ENCODE measurements at regions not wholly inside any gene's neighbourhood (a gene's known extent, or its start where the extent isn't known, plus 50 kb on each side); places are given as distances from the start of the nearest gene placed in this dataset.

DNA sequence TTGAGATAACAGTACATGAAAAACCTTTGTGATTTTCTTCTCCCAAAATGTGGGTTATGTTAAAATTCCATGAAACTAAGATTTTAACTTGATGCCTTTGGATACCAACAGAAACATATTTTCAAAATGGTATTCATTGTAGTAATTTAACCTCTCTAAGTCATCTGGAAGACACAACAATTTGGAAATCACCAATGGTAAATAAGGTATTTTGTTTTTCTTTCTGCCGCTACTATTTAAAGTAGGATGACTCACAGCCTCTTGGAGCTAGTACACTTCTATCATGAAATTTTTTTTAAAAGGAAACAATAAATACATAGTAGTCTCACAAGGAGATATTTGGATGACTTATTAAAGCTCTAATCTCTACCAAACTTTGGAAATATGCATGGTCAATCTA is 291.6 kb upstream of the VEPH1 start:
- DNase-seq, result no peak

DNA sequence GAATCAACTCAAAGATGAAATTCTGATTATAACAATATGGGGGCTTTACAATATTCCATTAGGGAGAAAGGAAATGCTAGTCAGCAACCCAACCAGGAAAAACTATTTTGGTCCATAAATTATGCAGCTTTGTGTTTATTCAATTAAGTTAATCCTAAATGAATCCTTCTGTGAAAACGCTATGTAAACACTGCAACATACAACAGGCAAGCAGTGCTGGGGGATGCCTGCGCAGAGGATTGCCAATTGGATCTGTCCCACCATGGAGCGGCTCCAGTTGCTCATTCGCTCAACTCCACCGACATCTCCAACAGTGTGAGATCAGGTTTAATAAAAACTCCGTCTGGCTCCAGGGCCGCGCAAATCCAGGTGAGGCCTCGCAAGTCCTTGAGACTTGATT is 290.5 kb upstream of the VEPH1 start:
- no peak for DNase-seq

DNA sequence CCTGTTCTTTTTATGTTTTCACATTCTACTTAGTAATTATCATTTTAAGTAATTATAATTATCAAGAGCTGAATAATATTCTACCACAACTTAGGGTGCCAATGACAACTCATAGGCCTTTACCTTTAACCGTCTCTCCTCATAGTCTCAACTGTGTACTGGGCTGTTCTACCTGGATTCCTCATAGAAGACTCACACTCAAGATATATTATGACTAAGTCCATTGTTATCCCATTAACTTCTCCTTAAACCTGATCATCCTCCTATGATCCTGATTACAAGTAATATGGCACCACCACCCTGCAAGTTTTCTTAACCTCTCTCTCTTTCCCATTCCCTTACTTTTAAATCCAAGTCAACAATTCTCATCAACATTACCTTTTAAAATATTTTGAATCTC is 285.9 kb upstream of the VEPH1 start:
- no peak for DNase-seq

- no peak for DNase-seq
Observed at GRCh38 chr3:157786618-157787017, 283.4 kb upstream of the VEPH1 start.

- no peak for DNase-seq
Observed at GRCh38 chr3:157786211-157786610, 283.0 kb upstream of the VEPH1 start.

DNA sequence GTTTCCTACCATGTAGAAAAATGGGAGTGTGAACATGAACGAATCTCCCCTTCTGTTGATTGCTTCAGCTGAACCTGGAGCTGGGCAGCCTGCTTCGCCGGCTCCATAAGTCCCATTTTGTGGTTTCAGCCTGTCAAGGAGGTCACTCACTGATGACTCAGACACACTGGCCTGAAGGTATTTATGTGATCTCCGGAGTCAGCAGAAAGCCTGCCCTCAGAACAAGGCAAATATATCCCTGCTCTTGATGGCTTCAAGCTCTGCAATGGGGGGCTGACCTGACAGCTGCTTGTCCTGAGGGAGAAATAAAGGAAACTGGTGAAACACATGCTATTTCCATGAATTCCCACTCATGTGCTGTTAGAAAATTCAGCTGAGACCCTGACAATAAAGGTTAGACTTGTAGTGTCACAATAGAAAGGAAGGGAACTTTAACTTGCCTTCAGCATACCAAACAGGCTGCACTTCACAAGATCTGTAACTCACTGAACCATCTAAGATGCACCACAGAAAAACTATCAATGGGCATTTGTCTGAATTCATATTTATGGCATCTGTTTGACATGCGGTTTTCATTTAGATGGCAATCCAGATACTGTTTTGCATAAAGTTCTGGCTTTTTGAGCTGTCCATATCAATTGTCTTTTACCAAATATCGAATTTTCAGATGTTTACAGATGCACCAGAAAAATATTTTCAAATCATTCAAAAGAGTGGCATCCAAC is 282.0 kb upstream of the VEPH1 start:
- no peak for DNase-seq

- DNase-seq, result no peak
Observed at GRCh38 chr3:157782236-157782635, 279.0 kb upstream of the VEPH1 start.

GRCh38 chr3:157776861-157777260 is 273.6 kb upstream of the VEPH1 start:
- DNase-seq, result no peak

DNA sequence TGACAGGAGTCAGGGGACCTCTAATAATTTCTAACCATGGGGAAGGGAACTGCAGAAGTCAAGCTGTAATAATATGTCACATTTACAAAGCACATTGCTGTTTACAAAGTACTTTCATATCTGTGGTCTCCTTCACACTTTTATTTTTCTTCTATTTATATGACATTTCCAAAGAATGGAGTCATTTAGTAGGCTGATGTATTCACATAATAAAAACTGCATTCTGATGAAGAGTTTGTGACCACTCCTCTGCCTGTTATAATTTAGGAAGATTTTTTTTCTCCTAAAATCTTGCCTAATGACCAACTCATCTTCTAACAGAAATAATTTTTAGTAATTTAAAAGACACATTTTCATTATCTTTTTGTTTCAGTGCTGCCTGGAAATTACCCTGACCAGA is 272.2 kb upstream of the VEPH1 start:
- DNase-seq, result no peak

GRCh38 chr3:157769378-157769777 is 266.2 kb upstream of the VEPH1 start:
- DNase-seq, result no peak

DNA sequence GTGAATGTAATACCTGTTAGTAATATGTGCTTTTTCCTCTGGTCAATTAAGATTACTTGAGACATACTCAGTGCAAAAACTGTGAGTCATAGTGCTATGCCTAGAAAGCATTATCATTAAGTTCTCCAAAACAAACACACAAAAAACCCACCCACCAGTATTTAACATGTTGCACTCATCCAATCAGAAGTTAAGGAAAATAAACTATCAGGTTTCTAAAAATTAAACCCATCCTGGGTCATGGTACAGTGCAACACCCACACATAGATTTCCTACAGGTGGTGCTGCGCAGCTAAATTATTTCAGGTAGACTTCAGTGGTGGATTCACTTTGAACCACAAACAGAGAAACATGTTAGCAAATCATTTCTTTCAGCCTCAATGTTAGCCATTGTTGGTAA is 264.4 kb upstream of the VEPH1 start:
- no peak for DNase-seq

DNA sequence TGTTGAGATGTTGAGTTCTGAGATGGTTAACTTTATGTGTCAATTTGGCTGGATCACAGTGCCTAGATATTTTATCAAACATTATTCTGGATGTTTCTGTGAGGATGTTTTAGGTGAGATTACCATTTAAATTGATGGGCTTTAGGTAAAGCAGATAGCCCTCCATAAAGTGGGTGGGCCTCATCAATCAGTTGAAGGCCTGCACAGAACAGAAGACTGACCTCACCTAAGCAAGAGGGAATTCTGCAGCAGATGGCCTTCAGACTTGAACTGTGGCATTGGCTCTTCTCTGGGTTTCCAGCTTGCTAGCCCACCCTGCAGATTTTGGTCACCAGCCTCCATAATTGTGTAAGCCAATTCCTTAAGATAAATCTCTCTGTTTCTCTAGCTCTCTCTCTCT is 260.4 kb upstream of the VEPH1 start:
- DNase-seq, result no peak

DNA sequence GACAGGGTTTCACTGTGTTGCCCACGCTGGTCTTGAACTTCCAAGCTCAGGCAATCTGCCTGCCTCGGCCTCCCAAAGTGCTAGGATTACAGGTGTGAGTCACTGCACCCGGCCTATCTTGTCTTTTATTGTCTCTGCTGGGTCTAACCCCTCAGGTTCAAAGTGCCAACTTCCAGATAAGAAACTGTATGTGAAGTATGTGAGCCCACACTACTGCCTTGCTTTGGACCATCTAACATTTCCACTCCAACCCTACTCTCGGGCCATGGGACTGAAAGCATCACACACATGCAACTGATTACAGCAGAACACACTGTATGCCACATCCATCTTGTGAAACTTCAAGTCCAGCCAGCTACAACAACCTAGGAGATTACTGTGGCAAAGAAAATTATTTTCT is 256.1 kb upstream of the VEPH1 start:
- no peak for DNase-seq

GRCh38 chr3:157755233-157755632 is 252.0 kb upstream of the VEPH1 start:
- peak; percentile 10 for DNase-seq

DNA sequence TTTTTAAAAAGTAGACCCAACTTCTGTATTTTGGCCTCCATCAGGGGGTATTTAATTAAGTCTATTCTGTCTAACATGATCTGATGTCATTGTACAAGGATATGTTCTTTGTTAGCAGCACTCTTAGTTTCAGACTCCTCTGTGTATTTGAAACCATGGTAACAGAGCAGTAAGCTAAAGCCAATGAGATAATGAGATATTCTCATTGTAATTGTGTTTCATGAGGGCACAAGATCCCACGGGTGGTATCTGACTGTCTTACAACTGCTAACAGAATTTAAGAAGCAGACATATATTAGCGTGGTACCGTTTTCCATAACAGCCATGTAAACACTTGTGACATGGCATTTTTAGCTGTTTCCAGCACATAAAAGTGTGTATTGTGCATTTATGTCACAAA is 251.2 kb upstream of the VEPH1 start:
- DNase-seq, result no peak

- no peak for DNase-seq
Observed at GRCh38 chr3:157753787-157754136, 250.5 kb upstream of the VEPH1 start.

DNA sequence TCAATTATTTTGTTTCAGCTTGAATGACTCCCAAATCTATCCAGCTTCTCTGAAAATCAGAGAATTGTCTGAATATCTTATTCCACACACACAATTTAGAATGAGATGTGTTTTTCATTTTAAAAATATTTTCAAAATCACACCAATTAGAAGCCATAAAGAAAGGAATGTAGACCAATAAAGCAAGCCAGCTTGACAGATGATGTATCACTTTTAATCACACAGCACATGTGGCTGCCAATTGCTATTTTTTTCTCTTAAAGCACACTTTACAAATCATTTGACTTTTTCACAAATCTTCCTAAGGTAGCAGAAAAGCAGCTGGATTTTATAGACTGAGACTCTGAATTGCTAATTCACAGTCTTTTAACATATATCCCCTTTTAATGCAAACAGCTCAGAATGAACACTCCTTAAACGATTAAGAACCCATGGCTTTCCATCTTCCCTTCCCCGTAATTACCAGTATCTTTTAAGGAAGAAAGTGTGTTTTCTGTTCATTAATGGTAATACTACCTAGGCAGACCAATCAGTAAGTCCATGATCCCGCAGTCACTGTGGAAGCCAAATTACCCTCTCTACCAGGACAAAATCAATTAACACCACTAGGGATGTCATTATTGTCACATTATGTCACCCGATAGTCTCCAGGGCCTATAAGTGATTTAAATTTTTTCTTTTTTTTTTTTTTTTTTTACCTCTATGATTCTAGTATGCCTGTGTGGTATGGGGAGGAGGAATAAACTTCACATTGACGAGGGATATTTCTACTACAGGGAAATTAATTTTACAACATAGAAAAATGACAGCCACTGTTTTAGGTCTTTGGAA is 250.0 kb upstream of the VEPH1 start:
- no peak for DNase-seq

- DNase-seq, result no peak
Observed at GRCh38 chr3:157752554-157752953, 249.3 kb upstream of the VEPH1 start.

- DNase-seq, result no peak
Observed at GRCh38 chr3:157751386-157751785, 248.2 kb upstream of the VEPH1 start.

- no peak for DNase-seq
Observed at GRCh38 chr3:157746391-157746790, 243.2 kb upstream of the VEPH1 start.

DNA sequence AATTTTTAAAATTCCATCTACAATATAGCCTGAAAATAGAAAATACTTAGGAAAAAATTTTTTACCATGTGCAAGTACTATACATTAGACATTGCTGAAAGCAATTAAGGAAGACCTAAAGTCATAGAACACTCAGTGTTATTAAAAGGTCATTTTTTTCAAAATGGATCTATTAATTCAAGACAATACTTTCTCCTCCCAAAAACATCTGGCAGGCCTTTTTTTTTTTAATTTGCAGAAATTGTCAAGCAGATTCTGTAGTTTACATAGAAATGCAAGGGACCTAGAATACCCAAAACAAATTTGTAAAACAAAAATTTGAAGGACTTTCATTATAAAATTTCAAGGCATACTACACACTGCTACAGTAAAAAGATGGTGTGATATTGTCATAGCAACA is 238.4 kb upstream of the VEPH1 start:
- DNase-seq, result no peak

DNA sequence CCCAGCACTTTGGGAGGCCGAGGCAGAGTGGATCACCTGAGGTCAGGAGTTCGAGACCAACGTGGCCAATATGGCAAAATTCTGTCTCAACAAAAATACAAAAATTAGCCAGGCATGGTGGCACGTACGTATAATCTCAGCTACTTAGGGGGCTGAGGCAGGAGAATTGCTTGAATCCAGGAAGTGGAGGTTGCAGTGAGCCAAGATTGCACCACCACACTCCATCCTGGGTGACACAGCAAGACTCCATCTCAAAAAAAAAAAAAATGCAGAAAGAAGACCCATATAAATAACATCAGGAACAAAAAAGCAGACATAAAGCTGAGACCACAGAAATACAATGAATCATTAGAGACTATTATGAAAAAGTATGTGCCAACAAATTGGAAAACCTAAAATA is 235.2 kb upstream of the VEPH1 start:
- DNase-seq, result no peak

DNA sequence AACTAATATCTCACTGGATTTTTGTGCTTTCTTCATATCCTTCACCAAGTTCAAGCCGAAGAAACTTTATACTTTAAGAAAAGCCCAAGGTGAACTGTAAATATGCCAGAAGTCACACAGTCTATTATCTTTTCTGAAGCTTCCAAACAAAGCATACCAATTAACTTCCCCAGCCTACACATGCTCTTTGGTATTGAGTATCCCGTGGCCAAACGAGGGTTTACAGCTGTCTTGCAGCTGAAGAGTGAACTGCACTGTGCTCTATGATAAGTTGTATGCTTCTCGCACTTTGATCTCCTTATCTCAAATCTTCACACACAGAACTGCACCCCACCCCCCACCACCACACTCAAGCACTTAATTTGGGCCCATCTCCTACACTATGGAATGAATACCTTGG is 215.6 kb upstream of the VEPH1 start:
- no peak for DNase-seq

DNA sequence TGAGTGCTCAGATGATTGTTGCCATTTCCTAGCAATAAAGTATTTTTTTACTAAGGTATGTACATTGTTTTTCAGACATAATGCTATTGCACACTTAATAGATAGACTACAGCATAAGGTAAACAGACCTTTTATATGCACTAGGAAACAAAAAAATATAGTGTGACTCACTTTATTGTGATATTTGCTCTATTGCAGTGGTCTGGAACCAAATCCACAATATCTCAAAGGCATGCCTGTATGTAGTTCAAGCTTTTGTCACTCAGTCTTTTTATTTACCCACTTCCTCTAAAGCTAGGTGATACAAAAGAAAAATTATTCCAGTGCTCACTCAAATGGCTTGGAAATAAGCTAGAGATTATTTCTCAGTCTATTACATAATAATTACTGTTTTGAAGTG is 209.9 kb upstream of the VEPH1 start:
- no peak for DNase-seq

- no peak for DNase-seq
Observed at GRCh38 chr3:157705258-157705657, 202.0 kb upstream of the VEPH1 start.
